Naive thymus-derived CD8-positive, alpha-beta T cell (primary cell): ENCODE measurements at regions not wholly inside any gene's neighbourhood (a gene's known extent, or its start where the extent isn't known, plus 50 kb on each side); places are given as distances from the start of the nearest gene placed in this dataset.
"Not testable (repeated sequence)": the region's sequence is repeated elsewhere in the genome, so short reads cannot be mapped to it uniquely, and the experiment has no call there.

Experiments used
- ATAC-seq, 2 donors: fragments of 150-1000 bp; cut with Tn5 transposase in 1 of 2; sonication (Bioruptor Pico), chemical (Tn5 transposase) in 1 of 2; 1 replicate in 1 of 2; 2 replicates in 1 of 2; pipeline ENCODE4 v1.10.0; 2021; ENCODE audit warnings: mild to moderate bottlenecking in 2 of 2, moderate library complexity in 2 of 2
- POLR2A ChIA-PET: fragments of 350-600 bp; sonication (Branson Sonifier 250); formaldehyde crosslinking; loops from one replicate; lab custom pipeline; 2021; ENCODE audit warnings: antibody characterized with exemption; lab: Charles Lee
- DNase-seq, 10 donors: peaks; one replicate each; pipeline versions ENCODE4 v3.0.0 to v3.0.0-alpha.2; 2020 to 2022
- H3K27ac Mint-ChIP-seq, 10 donors: one replicate each; pipeline ENCODE4 v1.8.0; 2020 to 2022; ENCODE audit warnings: mild to moderate bottlenecking in 10 of 10, mixed read lengths in 10 of 10, moderate library complexity in 4 of 10, inconsistent platforms in 1 of 10
- H3K27me3 Mint-ChIP-seq, 5 donors: one replicate each; pipeline ENCODE4 v1.8.0; 2021 to 2022; ENCODE audit warnings: mixed read lengths in 5 of 5
- H3K36me3 Mint-ChIP-seq, 3 donors: one replicate each; pipeline ENCODE4 v1.8.0; 2020 to 2022; ENCODE audit warnings: mixed read lengths in 3 of 3, mild to moderate bottlenecking in 2 of 3, inconsistent platforms in 1 of 3
- H3K4me1 Mint-ChIP-seq, 4 donors: one replicate each; pipeline ENCODE4 v1.8.0; 2021 to 2022; ENCODE audit warnings: mixed read lengths in 4 of 4
- H3K4me3 Mint-ChIP-seq, 10 donors: one replicate each; pipeline ENCODE4 v1.8.0; 2020 to 2022; ENCODE audit warnings: mild to moderate bottlenecking in 10 of 10, mixed read lengths in 10 of 10, moderate library complexity in 6 of 10, inconsistent platforms in 1 of 10
- H3K9me3 Mint-ChIP-seq, 9 donors: one replicate each; pipeline ENCODE4 v1.8.0; 2020 to 2022; ENCODE audit warnings: mixed read lengths in 9 of 9, mild to moderate bottlenecking in 3 of 9, inconsistent platforms in 1 of 9, moderate library complexity in 1 of 9

DNA sequence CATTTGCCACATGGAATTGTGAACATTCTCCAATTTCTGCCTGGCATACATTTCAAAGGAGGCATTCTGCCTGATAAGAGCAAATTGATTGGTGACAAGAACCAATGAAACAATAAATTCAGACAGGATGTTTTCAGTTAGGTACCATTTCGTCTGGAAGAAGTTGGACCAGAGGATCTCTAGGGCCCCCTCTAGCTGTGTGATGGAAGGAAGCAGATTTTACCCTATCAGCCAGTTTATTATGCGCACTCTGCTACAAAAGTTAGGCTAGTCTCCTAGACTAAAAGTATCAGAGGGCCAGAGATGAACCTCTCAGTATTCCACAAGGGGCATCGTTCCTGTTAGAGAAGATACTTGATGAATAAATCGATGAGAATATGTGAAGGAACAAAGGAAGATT lies 118.0 kb downstream of the BUB3 start:
- Mint-ChIP-seq H3K4me3 (no peak overlapping the region), H3K27ac (no peak overlapping the region), H3K9me3 (peaks cover 0 to 10% (median 4%) of the 10 kb centered on the region in 9 donors), H3K27me3 (peaks cover 12 to 41% (median 24%) of the 10 kb centered on the region in 5 donors), H3K36me3 (peaks cover 0 to 6% (median 6%) of the 10 kb centered on the region in 3 donors), H3K4me1 (peaks cover 6 to 10% (median 7%) of the 10 kb centered on the region in 4 donors)
- POLR2A ChIA-PET: no interaction called here
- ATAC-seq: no peak
- peak in 2 of 10 donors; percentile 10 to 12 for DNase-seq

DNA sequence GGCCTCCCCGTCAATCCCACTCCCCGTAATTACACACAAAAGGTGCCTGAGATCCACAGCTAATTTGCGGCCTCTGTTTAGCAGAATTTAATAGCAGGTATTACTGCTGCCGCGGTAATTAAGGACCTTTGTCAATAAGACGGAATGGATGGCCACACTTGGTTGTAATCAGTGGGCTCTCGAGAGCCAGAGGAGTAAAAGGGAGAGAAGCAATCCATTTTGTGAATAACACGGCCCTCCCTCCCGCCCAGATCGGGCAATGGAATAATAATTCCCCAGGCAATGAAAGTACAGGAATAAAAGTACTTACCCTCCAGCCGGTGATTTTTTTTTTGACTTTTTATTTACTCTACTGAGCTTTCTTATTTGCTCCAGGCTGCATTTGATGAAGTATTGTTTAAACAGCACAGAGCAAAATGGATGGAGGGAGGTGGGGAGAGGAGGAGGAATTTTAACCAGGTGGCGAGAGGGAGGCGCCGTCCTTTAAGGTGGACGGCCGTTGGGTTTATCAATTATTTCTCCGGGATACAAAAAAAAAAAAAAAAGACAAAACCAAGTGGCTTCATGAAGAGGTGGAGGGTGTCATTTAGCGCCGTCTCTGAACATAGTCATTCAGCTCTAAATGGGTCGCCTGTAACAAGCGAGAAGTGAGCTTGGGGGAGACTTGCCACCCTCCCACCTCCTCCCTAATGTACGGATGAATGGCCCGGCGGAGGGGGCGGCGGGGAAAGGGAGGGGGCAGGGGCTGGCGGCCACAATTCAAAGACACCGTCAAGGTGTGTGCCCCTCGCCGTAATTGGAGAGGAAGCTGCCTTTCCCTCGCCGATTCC lies 120.3 kb downstream of the BUB3 start:
- DNase-seq (no peak), ATAC-seq (no peak)
- H3K27ac Mint-ChIP-seq: no peak overlapping the region
- POLR2A ChIA-PET: no interaction called here
- H3K4me3 Mint-ChIP-seq: peak overlapping the region in 1 of 10 donors; percentile 8
- peaks cover 6 to 10% (median 7%) of the 10 kb centered on the region in 4 donors for H3K4me1 Mint-ChIP-seq
- H3K36me3 Mint-ChIP-seq: peaks cover 0 to 9% (median 6%) of the 10 kb centered on the region in 3 donors
- peaks cover 0 to 10% (median 4%) of the 10 kb centered on the region in 9 donors for H3K9me3 Mint-ChIP-seq
- peaks cover 12 to 41% (median 24%) of the 10 kb centered on the region in 5 donors for H3K27me3 Mint-ChIP-seq

DNA sequence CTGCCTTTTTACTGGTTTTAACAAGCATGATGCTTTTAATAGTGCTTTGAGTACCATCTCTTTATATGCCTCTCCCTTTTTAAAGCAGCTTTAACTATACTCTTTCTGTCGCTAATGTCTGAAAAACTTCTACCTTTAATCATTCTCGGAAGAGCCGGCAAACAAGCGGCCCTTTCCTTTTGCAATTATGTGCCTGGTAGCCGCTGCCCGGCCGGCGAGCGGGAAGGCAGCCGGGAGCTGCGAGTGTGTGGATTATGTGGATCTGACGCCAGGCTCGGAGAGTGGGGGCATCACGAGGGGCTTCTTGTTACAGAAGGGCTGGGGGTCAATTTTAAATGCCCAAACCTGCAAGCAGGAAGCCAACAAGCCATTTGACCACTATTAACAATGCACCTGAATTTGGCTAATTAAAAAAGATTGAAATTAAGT lies 120.9 kb downstream of the BUB3 start:
- DNase-seq (no peak), ATAC-seq (no peak)
- POLR2A ChIA-PET: no interaction called here
- Mint-ChIP-seq H3K9me3 (peaks cover 0 to 10% (median 4%) of the 10 kb centered on the region in 9 donors), H3K27ac (no peak overlapping the region), H3K4me1 (peaks cover 6 to 10% (median 7%) of the 10 kb centered on the region in 4 donors), H3K4me3 (no peak overlapping the region), H3K36me3 (peaks cover 0 to 9% (median 6%) of the 10 kb centered on the region in 3 donors), H3K27me3 (peaks cover 12 to 41% (median 24%) of the 10 kb centered on the region in 5 donors)

DNA sequence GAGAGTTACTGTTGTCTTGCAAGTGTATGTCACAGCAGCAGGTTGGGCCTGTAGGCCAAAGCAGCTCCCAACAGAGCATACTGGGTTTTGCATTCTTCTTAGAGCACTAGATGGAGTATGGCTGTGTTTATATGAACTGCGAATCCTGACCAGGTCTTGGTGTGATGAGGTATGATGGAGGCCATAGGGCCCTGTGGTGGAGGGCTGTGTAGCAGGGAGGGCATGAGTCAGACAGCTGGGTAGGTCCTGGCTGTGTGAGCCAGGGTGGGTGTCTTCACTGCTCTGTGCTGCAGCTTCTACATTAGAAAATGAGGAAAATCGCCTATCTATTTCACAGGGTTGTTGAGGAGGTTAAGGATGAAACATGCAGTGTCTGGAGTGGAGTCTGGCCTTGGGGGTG lies 124.2 kb downstream of the BUB3 start:
- no peak overlapping the region for H3K4me3 Mint-ChIP-seq
- peaks cover 2 to 13% (median 6%) of the 10 kb centered on the region in 3 donors for H3K36me3 Mint-ChIP-seq
- H3K27me3 Mint-ChIP-seq: peaks cover 6 to 26% (median 15%) of the 10 kb centered on the region in 5 donors
- peaks cover 0 to 10% (median 5%) of the 10 kb centered on the region in 4 donors for H3K4me1 Mint-ChIP-seq
- ATAC-seq (no peak), DNase-seq (no peak)
- POLR2A ChIA-PET: no interaction called here
- H3K9me3 Mint-ChIP-seq: peaks cover 0 to 10% (median 4%) of the 10 kb centered on the region in 9 donors
- peak overlapping the region in 1 of 10 donors; percentile 69 for H3K27ac Mint-ChIP-seq

DNA sequence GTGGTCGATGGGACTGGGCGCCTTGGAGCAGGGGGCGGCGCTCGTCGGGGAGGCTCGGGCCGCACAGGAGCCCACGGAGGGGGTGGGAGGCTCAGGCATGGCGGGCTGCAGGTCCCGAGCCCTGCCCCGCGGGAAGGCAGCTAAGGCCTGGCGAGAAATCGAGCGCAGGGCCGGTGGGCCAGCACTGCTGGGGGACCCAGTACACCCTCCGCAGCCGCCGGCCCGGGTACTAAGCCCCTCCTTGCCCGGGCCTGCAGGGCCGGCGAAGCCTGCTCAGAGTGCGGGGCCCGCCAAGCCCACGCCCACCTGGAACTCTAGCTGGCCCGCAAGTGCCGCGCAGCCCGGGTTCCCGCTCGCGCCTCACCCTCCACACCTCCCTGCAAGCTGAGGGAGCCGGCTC lies 129.2 kb downstream of the BUB3 start:
- H3K9me3 Mint-ChIP-seq, POLR2A ChIA-PET, DNase-seq: not testable (repeated sequence)

DNA sequence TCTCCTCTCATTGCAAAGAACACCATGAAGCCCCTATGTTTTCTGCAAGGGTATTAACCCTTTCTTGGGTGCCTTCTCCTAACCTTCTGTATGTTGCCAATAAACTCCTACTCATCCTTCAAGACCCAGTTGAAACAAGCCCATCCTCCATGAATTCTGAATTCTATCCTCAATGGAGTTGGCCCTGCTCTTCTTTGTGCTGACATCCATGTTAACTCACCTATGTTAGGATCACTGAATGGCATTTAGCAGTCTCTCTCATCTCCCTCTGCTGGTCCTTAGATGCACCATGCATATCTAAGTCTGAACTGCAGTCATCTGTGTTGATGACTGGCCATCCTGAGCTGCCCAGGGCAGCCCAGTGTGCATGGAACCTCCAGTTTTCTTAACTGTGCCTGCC lies 129.8 kb downstream of the BUB3 start:
- no peak overlapping the region for H3K4me3 Mint-ChIP-seq
- H3K36me3 Mint-ChIP-seq: peaks cover 2 to 22% (median 5%) of the 10 kb centered on the region in 3 donors
- no peaks in the 10 kb centered on the region for H3K9me3 Mint-ChIP-seq
- H3K4me1 Mint-ChIP-seq: peaks cover 0 to 3% (median 0%) of the 10 kb centered on the region in 4 donors
- peaks cover 0 to 2% (median 0%) of the 10 kb centered on the region in 5 donors for H3K27me3 Mint-ChIP-seq
- ATAC-seq (no peak), DNase-seq (no peak)
- H3K27ac Mint-ChIP-seq: peak overlapping the region in 1 of 10 donors; percentile 20
- POLR2A ChIA-PET: no interaction called here

More for the DNA sequence above, 129.2 kb downstream of the BUB3 start:
- not testable (repeated sequence) for H3K27ac Mint-ChIP-seq, H3K4me3 Mint-ChIP-seq, ATAC-seq, H3K27me3 Mint-ChIP-seq, H3K4me1 Mint-ChIP-seq
- peaks cover 2 to 18% (median 5%) of the 10 kb centered on the region in 3 donors for H3K36me3 Mint-ChIP-seq

DNA sequence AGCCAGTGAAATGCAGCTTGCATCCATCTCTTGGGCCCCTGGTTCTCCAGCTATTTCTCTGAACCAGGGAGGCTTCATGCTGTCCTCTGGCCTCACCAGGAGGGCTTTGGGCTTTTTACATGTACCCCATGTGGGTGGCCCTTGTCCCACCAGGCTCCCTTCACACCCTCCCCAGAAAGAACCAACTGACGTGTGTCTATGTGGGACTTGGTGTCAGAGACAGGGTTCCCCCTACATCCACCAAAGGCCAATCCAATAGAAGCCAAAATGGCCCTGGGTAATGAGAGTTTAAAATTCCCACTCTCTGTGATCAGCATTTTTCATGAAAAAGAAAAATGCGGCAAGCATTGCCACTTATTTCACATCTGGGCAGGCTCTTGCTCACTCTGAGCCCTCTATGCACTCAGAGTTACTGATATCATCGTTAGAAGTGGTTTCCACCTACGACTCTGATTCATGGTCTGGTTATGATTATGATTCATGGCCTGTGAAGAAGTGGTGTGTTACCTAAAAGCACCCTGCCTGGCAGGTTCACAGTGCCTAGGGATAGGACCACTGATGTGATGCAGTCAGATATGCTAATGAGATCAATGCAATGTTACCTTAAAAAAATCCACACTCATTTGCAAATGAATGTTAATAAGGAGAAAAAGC lies 133.5 kb downstream of the BUB3 start:
- H3K36me3 Mint-ChIP-seq: peaks cover 0 to 28% (median 13%) of the 10 kb centered on the region in 3 donors
- ATAC-seq: peak in 1 of 2 donors; percentile 47

DNA sequence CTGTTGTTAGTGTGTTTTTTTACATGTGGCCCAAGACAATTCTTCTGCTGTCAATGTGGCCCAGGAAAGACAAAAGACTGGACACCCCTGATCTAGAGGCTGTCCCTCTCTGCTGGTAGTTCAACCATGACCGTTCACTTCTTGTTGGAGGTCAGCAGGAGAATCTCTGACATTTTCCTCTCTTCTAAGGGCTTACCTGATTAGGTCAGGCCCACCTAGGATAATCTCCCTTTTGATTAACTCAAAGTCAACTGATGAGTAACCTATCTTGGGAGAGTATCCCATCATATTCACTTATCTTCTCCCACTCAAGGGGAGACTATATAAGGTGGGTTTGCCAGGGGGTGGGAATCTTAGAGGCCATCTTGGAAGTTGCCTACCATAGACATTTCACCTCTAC lies 135.2 kb downstream of the BUB3 start:
- Mint-ChIP-seq H3K9me3 (peaks cover 0 to 10% (median 4%) of the 10 kb centered on the region in 9 donors), H3K36me3 (peaks cover 0 to 24% (median 9%) of the 10 kb centered on the region in 3 donors), H3K27ac (no peak overlapping the region), H3K27me3 (peaks cover 0 to 2% (median 0%) of the 10 kb centered on the region in 5 donors), H3K4me1 (peaks cover 0 to 3% (median 0%) of the 10 kb centered on the region in 4 donors), H3K4me3 (no peak overlapping the region)
- ATAC-seq (no peak), DNase-seq (no peak)
- POLR2A ChIA-PET: no interaction called here

More for the DNA sequence above, 133.5 kb downstream of the BUB3 start:
- Mint-ChIP-seq H3K4me1 (peaks cover 0 to 3% (median 0%) of the 10 kb centered on the region in 4 donors), H3K27ac (no peak overlapping the region), H3K27me3 (peaks cover 0 to 2% (median 0%) of the 10 kb centered on the region in 5 donors), H3K9me3 (peaks cover 0 to 10% (median 4%) of the 10 kb centered on the region in 9 donors), H3K4me3 (no peak overlapping the region)
- no peak for DNase-seq
- POLR2A ChIA-PET: no interaction called here

DNA sequence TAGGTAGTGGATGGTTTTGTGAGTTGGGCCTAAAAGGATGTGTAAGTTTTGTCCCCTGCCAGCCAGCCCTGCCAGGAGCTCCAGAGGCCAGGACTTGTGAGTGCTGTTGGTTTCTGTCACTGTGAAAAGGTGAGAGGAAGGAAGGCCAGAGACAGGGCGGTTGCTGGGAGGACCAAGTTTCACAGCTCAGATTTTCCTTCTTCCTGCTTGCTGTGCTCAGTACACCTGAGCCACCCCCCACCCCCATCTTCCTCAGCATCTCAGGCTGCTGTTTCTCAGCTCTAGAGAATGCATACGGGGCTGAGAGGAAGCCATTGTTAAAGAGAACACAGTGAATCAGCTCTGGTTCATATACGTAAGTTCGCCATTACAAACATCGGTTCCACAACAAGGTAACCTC lies 139.9 kb downstream of the BUB3 start:
- Mint-ChIP-seq H3K27ac (no peak overlapping the region), H3K4me1 (no peaks in the 10 kb centered on the region), H3K36me3 (peaks cover 3 to 10% (median 9%) of the 10 kb centered on the region in 3 donors), H3K9me3 (peaks cover 0 to 10% (median 4%) of the 10 kb centered on the region in 9 donors), H3K27me3 (no peaks in the 10 kb centered on the region), H3K4me3 (no peak overlapping the region)
- DNase-seq (no peak), ATAC-seq (no peak)
- POLR2A ChIA-PET: no interaction called here

DNA sequence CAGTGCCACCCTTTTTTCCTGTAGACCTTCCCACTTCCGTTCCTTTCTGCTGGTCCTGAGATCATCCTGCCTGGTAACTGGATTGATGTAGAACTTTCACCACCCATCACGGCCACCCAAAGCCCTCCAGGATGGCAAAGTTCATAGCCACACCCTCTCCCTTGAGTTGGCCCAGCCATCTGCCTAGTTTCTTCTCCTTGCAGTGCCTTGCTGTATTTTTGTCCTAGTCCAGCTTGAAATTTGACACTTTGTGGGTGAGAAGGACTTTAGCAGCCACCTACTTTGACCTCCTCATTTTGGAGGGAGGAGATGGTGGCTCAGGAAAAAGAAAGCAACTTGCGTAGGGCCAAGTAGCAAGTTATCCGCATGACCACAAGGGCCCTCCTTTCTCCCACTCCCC lies 140.7 kb downstream of the BUB3 start:
- Mint-ChIP-seq H3K4me1 (no peaks in the 10 kb centered on the region), H3K27ac (no peak overlapping the region), H3K27me3 (peaks cover 0 to 3% (median 0%) of the 10 kb centered on the region in 5 donors), H3K4me3 (no peak overlapping the region), H3K36me3 (peaks cover 6 to 7% (median 6%) of the 10 kb centered on the region in 3 donors), H3K9me3 (peaks cover 0 to 8% (median 6%) of the 10 kb centered on the region in 9 donors)
- ATAC-seq (no peak), DNase-seq (no peak)
- POLR2A ChIA-PET: no interaction called here

DNA sequence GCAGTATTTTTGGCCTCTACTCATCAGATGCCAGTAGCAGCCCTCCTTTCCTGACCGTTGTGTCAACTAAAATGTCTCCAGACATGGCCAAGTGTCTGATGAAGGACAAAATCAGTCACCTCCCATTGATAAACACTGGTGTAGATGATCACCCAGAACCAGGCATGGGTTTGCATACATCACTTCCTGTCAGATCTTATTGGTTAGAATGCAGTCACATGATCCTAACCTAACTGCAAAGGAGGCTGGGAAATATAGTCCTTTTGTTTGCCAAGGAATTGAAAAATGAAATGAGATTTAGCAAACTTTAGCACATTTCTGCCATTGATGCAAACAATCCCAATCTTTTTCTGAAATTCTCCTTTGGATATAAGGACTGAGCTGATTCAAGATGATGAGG lies 141.4 kb downstream of the BUB3 start:
- no peak for DNase-seq
- peaks cover 0 to 4% (median under 1%) of the 10 kb centered on the region in 9 donors for H3K9me3 Mint-ChIP-seq
- H3K4me3 Mint-ChIP-seq: no peak overlapping the region
- ATAC-seq: no peak
- H3K36me3 Mint-ChIP-seq: peaks cover 0 to 6% (median 0%) of the 10 kb centered on the region in 3 donors
- H3K27ac Mint-ChIP-seq: no peak overlapping the region
- H3K4me1 Mint-ChIP-seq: no peaks in the 10 kb centered on the region
- POLR2A ChIA-PET: no interaction called here
- H3K27me3 Mint-ChIP-seq: peaks cover 0 to 3% (median 0%) of the 10 kb centered on the region in 5 donors

DNA sequence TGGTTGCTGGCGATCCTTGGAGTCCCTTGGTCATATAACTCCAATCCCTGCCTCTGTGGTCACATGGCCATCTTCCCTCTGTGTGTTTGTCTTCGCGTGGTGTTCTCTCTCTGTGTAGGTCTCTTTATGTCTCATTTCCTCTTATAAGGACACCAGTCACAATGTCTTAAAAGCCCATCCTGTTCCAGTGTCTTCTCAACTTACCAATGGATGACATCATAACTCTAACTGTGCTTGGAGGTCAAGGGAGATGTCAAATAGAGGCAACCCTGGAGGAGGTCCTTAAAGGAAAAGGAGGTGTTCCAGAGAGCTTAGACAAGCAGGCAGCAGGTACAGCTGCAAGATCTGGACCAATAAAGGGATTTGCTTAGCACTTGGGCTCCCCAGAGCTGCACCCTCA lies 143.0 kb downstream of the BUB3 start:
- DNase-seq (no peak), ATAC-seq (no peak)
- Mint-ChIP-seq H3K9me3 (peaks cover 0 to 3% (median 0%) of the 10 kb centered on the region in 9 donors), H3K4me1 (no peaks in the 10 kb centered on the region), H3K27ac (no peak overlapping the region), H3K4me3 (no peak overlapping the region), H3K27me3 (peaks cover 0 to 3% (median 0%) of the 10 kb centered on the region in 5 donors), H3K36me3 (peaks cover 0 to 6% (median 0%) of the 10 kb centered on the region in 3 donors)
- POLR2A ChIA-PET: no interaction called here
